WTC11 (cell line): ENCODE measurements at regions not wholly inside any gene's neighbourhood (a gene's known extent, or its start where the extent isn't known, plus 50 kb on each side); places are given as distances from the start of the nearest gene placed in this dataset.

ENCODE experiments used
- ATAC-seq: fragments of 200-7000 bp; cut with Tn5 transposase; 2 replicates; pipeline ENCODE4 v1.10.0; 2021; ENCODE audit warnings: mild to moderate bottlenecking, moderate library complexity
- CTCF ChIA-PET: fragments of 300-600 bp; sonication (Branson Sonifier 250); formaldehyde crosslinking; loops from one replicate; lab custom pipeline; 2021; ENCODE audit warnings: antibody characterized with exemption; lab: Charles Lee
- POLR2A ChIA-PET: fragments of 350-600 bp; sonication (Branson Sonifier 250); formaldehyde crosslinking; loops from one replicate; lab custom pipeline; 2021; ENCODE audit warnings: antibody characterized with exemption; lab: Charles Lee
- DNase-seq: peaks from one replicate; pipeline ENCODE4 v3.0.0; 2021; ENCODE audit warnings: low spot score
- H3K27ac Mint-ChIP-seq: 2 replicates; pipeline ENCODE4 v1.8.0; 2021; ENCODE audit warnings: mixed read lengths
- H3K27me3 Mint-ChIP-seq: 2 replicates; pipeline ENCODE4 v1.8.0; 2021; ENCODE audit warnings: low read depth, mild to moderate bottlenecking, moderate library complexity, mixed read lengths
- H3K36me3 Mint-ChIP-seq: 2 replicates; pipeline ENCODE4 v1.8.0; 2021; ENCODE audit warnings: mixed read lengths
- H3K4me1 Mint-ChIP-seq: 2 replicates; pipeline ENCODE4 v1.8.0; 2022; ENCODE audit warnings: mixed read lengths
- H3K4me3 Mint-ChIP-seq: 2 replicates; pipeline ENCODE4 v1.8.0; 2021; ENCODE audit warnings: mild to moderate bottlenecking, moderate library complexity, mixed read lengths
- H3K9me3 Mint-ChIP-seq: 2 replicates; pipeline ENCODE4 v1.8.0; 2021; ENCODE audit warnings: mixed read lengths
- AR ChIP-seq: fragments of 250-450 bp; sonication (Bioruptor Pico); IDR thresholded peaks from 2 replicates; pipeline ENCODE4 v1.9.0; 2021; ENCODE audit warnings: mild to moderate bottlenecking
- ARID4B ChIP-seq: sonication (generic); formaldehyde crosslinking; IDR thresholded peaks from 2 replicates; pipeline ENCODE4 v1.8.0; 2023; ENCODE audit warnings: missing genetic modification reagents, mild to moderate bottlenecking, borderline replicate concordance
- ATF2 ChIP-seq: sonication (generic); formaldehyde crosslinking; IDR thresholded peaks from 2 replicates; pipeline ENCODE4 v1.8.1; 2022; ENCODE audit warnings: low read depth, missing genetic modification reagents, borderline replicate concordance
- ATF6 ChIP-seq: sonication (generic); formaldehyde crosslinking; IDR thresholded peaks from 2 replicates; pipeline ENCODE4 v1.8.1; 2023; ENCODE audit warnings: mild to moderate bottlenecking, missing genetic modification reagents
- CREB1 ChIP-seq: sonication (generic); formaldehyde crosslinking; IDR thresholded peaks from 2 replicates; pipeline ENCODE4 v1.8.0; 2023; ENCODE audit warnings: mild to moderate bottlenecking, missing genetic modification reagents
- FOXJ3 ChIP-seq: sonication (generic); formaldehyde crosslinking; IDR thresholded peaks from 2 replicates; pipeline ENCODE4 v1.9.0; 2021; ENCODE audit warnings: missing genetic modification reagents, mild to moderate bottlenecking, borderline replicate concordance
- FOXP1 ChIP-seq: sonication (generic); formaldehyde crosslinking; IDR thresholded peaks from 2 replicates; pipeline ENCODE4 v1.8.0; 2022; ENCODE audit warnings: missing genetic modification reagents, mild to moderate bottlenecking, moderate library complexity, borderline replicate concordance
- HMGA2 ChIP-seq: fragments of 250-450 bp; sonication (Bioruptor Pico); IDR thresholded peaks from 2 replicates; pipeline ENCODE4 v1.4.0; 2021; ENCODE audit warnings: mild to moderate bottlenecking, moderate library complexity
- HMGXB4 ChIP-seq: sonication (generic); formaldehyde crosslinking; IDR thresholded peaks from 2 replicates; pipeline ENCODE4 v1.8.1; 2023; ENCODE audit warnings: mild to moderate bottlenecking, moderate library complexity, missing genetic modification reagents
- IRF1 ChIP-seq: sonication (generic); formaldehyde crosslinking; IDR thresholded peaks from 2 replicates; pipeline ENCODE4 v1.8.0; 2023; ENCODE audit warnings: missing genetic modification reagents
- JUN ChIP-seq: sonication (generic); formaldehyde crosslinking; IDR thresholded peaks from 2 replicates; pipeline ENCODE4 v1.8.0; 2023; ENCODE audit warnings: mild to moderate bottlenecking, missing genetic modification reagents
- NR2C2 ChIP-seq: sonication (generic); formaldehyde crosslinking; IDR thresholded peaks from 2 replicates; pipeline ENCODE4 v1.8.0; 2022; ENCODE audit warnings: mild to moderate bottlenecking, missing genetic modification reagents
- OVOL2 ChIP-seq: fragments of 250-450 bp; sonication (Bioruptor Pico); IDR thresholded peaks from 2 replicates; pipeline ENCODE4 v1.9.0; 2021; ENCODE audit warnings: mild to moderate bottlenecking, borderline replicate concordance
- PRRX2 ChIP-seq: fragments of 250-450 bp; sonication (Bioruptor Pico); IDR thresholded peaks from 2 replicates; pipeline ENCODE4 v1.8.0; 2021; ENCODE audit warnings: mild to moderate bottlenecking
- SOX15 ChIP-seq: fragments of 250-450 bp; sonication (Bioruptor Pico); IDR thresholded peaks from 2 replicates; pipeline ENCODE4 v1.9.0; 2021; ENCODE audit warnings: mild to moderate bottlenecking
- TEAD1 ChIP-seq: sonication (generic); formaldehyde crosslinking; IDR thresholded peaks from 2 replicates; pipeline ENCODE4 v1.8.0; 2022; ENCODE audit warnings: mild to moderate bottlenecking, missing genetic modification reagents
- ZNF232 ChIP-seq: sonication (generic); formaldehyde crosslinking; IDR thresholded peaks from 2 replicates; pipeline ENCODE4 v1.8.0; 2022; ENCODE audit warnings: mild to moderate bottlenecking, missing genetic modification reagents
- ZNF317 ChIP-seq: sonication (generic); formaldehyde crosslinking; IDR thresholded peaks from 2 replicates; pipeline ENCODE4 v1.8.1; 2023; ENCODE audit warnings: low read depth, mild to moderate bottlenecking, moderate library complexity, missing genetic modification reagents, borderline replicate concordance
- ZSCAN18 ChIP-seq: fragments of 250-450 bp; sonication (Bioruptor Pico); IDR thresholded peaks from 2 replicates; pipeline ENCODE4 v2.1.2; 2022; ENCODE audit warnings: mild to moderate bottlenecking, moderate library complexity

GRCh38 chr1:229047840-229048620, 222.9 kb upstream of the RAB4A start (continued):
- TF ChIP-seq IRF1 (CRISPR knock-in tag) (no peak), JUN (CRISPR knock-in tag) (no peak), NR2C2 (CRISPR knock-in tag) (no peak), ATF6 (CRISPR knock-in tag) (no peak), CREB1 (no peak), HMGXB4 (CRISPR knock-in tag) (no peak), ZSCAN18 (no peak), FOXP1 (CRISPR knock-in tag) (no peak)
- TF ChIP-seq, all 79 proteins: peak for 0

GRCh38 chr1:229048896-229049295, 222.0 kb upstream of the RAB4A start:
- Mint-ChIP-seq H3K27me3 (peaks cover 7% of the 10 kb centered on the region), H3K4me3 (no peak overlapping the region), H3K9me3 (peaks cover 24% of the 10 kb centered on the region), H3K4me1 (peaks cover 25% of the 10 kb centered on the region), H3K27ac (no peak overlapping the region), H3K36me3 (peaks cover 5% of the 10 kb centered on the region; the same call in 1 of the 2 replicates)
- DNase-seq (no peak), ATAC-seq (no peak)
- CTCF ChIA-PET: no interaction called here
- POLR2A ChIA-PET: no interaction called here
- no peak for TF ChIP-seq ZNF232 (CRISPR knock-in tag)
- TF ChIP-seq FOXJ3 (CRISPR knock-in tag): no peak
- TF ChIP-seq ZNF317: no peak
- TF ChIP-seq JUN (CRISPR knock-in tag): no peak
- TF ChIP-seq PRRX2: no peak
- TF ChIP-seq HMGA2 (CRISPR knock-in tag): no peak
- no peak for TF ChIP-seq OVOL2 (CRISPR knock-in tag)
- no peak for TF ChIP-seq TEAD1
- no peak for TF ChIP-seq AR
- no peak for TF ChIP-seq ATF2
- no peak for TF ChIP-seq HMGXB4 (CRISPR knock-in tag)
- TF ChIP-seq ARID4B (CRISPR knock-in tag): no peak
- TF ChIP-seq SOX15 (CRISPR knock-in tag): no peak
